NB4 (cell line): ENCODE measurements at regions not wholly inside any gene's neighbourhood (a gene's known extent, or its start where the extent isn't known, plus 50 kb on each side); places are given as distances from the start of the nearest gene placed in this dataset.

Experiments
- DNase-seq: peaks from one replicate; pipeline ENCODE4 v3.0.0; 2010; ENCODE audit warnings: low read depth
- H3K4me3 ChIP-seq: one replicate; pipeline ENCODE4 v1.5.1; 2011; ENCODE audit warnings: mild to moderate bottlenecking, low read depth, low read length, moderate library complexity
- CTCF ChIP-seq: IDR thresholded peaks from one replicate; pipeline ENCODE4 v1.5.1; 2012; ENCODE audit warnings: low read depth, low read length
- MAX ChIP-seq: IDR thresholded peaks from 2 replicates; pipeline ENCODE4 v1.6.1; 2011; ENCODE audit warnings: low read depth, low read length
- MYC ChIP-seq: IDR thresholded peaks from 2 replicates; pipeline ENCODE4 v1.6.1; 2011; ENCODE audit warnings: low read depth, low read length
- POLR2A ChIP-seq: IDR thresholded peaks from 2 replicates; pipeline ENCODE4 v1.6.1; 2011; ENCODE audit warnings: mild to moderate bottlenecking; ENCODE audit not compliant: insufficient read length; ENCODE audit errors: extremely low read depth

- TF ChIP-seq MAX: no peak
- TF ChIP-seq MYC: no peak
- TF ChIP-seq CTCF: no peak
- TF ChIP-seq POLR2A: no peak
- no peak for DNase-seq
- no peak overlapping the region for H3K4me3 ChIP-seq
Observed at GRCh38 chr16:27633221-27633620, 83.3 kb downstream of the KATNIP start.

- DNase-seq: no peak
- no peak overlapping the region for H3K4me3 ChIP-seq
- no peak for TF ChIP-seq POLR2A
- TF ChIP-seq MYC: no peak
- no peak for TF ChIP-seq CTCF
- no peak for TF ChIP-seq MAX
Observed at GRCh38 chr16:27633721-27634120, 83.8 kb downstream of the KATNIP start.

GRCh38 chr16:27634779-27635178 lies 84.8 kb downstream of the KATNIP start:
- DNase-seq: no peak
- TF ChIP-seq MYC (no peak), POLR2A (no peak), CTCF (no peak), MAX (no peak)

GRCh38 chr16:27636453-27637240 lies 86.7 kb downstream of the KATNIP start:
- no peak for DNase-seq
- H3K4me3 ChIP-seq: no peak overlapping the region
- TF ChIP-seq POLR2A: no peak
- TF ChIP-seq CTCF: no peak
- TF ChIP-seq MYC: no peak
- no peak for TF ChIP-seq MAX

More at GRCh38 chr16:27634779-27635178, 84.8 kb downstream of the KATNIP start:
- no peak overlapping the region for H3K4me3 ChIP-seq

GRCh38 chr16:27638833-27639560 lies 89.1 kb downstream of the KATNIP start:
- DNase-seq: no peak
- H3K4me3 ChIP-seq: no peak overlapping the region
- TF ChIP-seq MAX (no peak), MYC (no peak), POLR2A (no peak), CTCF (no peak)
